EH (cell line): ENCODE measurements at regions not wholly inside any gene's neighbourhood (a gene's known extent, or its start where the extent isn't known, plus 50 kb on each side); places are given as distances from the start of the nearest gene placed in this dataset.
"Not testable (repeated sequence)": the region's sequence is repeated elsewhere in the genome, so short reads cannot be mapped to it uniquely, and the experiment has no call there.

Source experiments
- DNase-seq: peaks from one replicate; pipeline ENCODE4 v3.0.0-alpha.2; 2015; ENCODE audit warnings: low read depth

GRCh38 chr10:53331460-53331859 lies 558.9 kb upstream of the MBL2 start:
- no peak for DNase-seq

GRCh38 chr10:53326401-53327305 lies 554.1 kb upstream of the MBL2 start:
- DNase-seq: not testable (repeated sequence)

- peak; percentile 0 for DNase-seq
Observed at GRCh38 chr10:53325066-53325465, 552.5 kb upstream of the MBL2 start.

GRCh38 chr10:53315709-53316108 lies 543.1 kb upstream of the MBL2 start:
- DNase-seq: peak; percentile 3

GRCh38 chr10:53314876-53315275 lies 542.3 kb upstream of the MBL2 start:
- DNase-seq: peak; percentile 82

- DNase-seq: no peak
Observed at GRCh38 chr10:53298443-53298842, 525.9 kb upstream of the MBL2 start.

GRCh38 chr10:53284615-53285182 lies 512.1 kb upstream of the MBL2 start:
- DNase-seq: no peak

GRCh38 chr10:53276797-53277196 lies 504.2 kb upstream of the MBL2 start:
- no peak for DNase-seq

GRCh38 chr10:53269482-53269881 lies 496.9 kb upstream of the MBL2 start:
- DNase-seq: no peak

GRCh38 chr10:53260213-53260612 lies 487.6 kb upstream of the MBL2 start:
- DNase-seq: no peak

- no peak for DNase-seq
Observed at GRCh38 chr10:53256623-53257022, 484.0 kb upstream of the MBL2 start.

- no peak for DNase-seq
Observed at GRCh38 chr10:53255661-53256205, 483.1 kb upstream of the MBL2 start.

- no peak for DNase-seq
Observed at GRCh38 chr10:53253221-53253620, 480.6 kb upstream of the MBL2 start.

- DNase-seq: no peak
Observed at GRCh38 chr10:53239873-53240272, 467.3 kb upstream of the MBL2 start.

- DNase-seq: no peak
Observed at GRCh38 chr10:53236941-53237340, 464.4 kb upstream of the MBL2 start.

- no peak for DNase-seq
Observed at GRCh38 chr10:53233749-53234148, 461.2 kb upstream of the MBL2 start.

- no peak for DNase-seq
Observed at GRCh38 chr10:53230651-53231050, 458.1 kb upstream of the MBL2 start.

- DNase-seq: no peak
Observed at GRCh38 chr10:53223851-53224250, 451.3 kb upstream of the MBL2 start.

GRCh38 chr10:53222806-53223205 lies 450.2 kb upstream of the MBL2 start:
- no peak for DNase-seq

GRCh38 chr10:53209944-53210611 lies 437.5 kb upstream of the MBL2 start:
- DNase-seq: peak; percentile 4

GRCh38 chr10:53183733-53184132 lies 411.1 kb upstream of the MBL2 start:
- no peak for DNase-seq

GRCh38 chr10:53177468-53177867 lies 404.9 kb upstream of the MBL2 start:
- DNase-seq: no peak

GRCh38 chr10:53166325-53166724 lies 393.7 kb upstream of the MBL2 start:
- no peak for DNase-seq
